ENCODE measurements at regions not wholly inside any gene's neighbourhood (a gene's known extent, or its start where the extent isn't known, plus 50 kb on each side); places are given as distances from the start of the nearest gene placed in this dataset.

GRCh38 chr17:69796078-69796477, 278.9 kb upstream of the KCNJ16 start (continued):
- no peak for TF ChIP-seq AFF1 (IDR thresholded peaks at IDR 0.05; ENCODE audit: low read depth in 1 of 2, partially characterized antibody in 2 of 2)
- no peak for TF ChIP-seq SETDB1 (IDR thresholded peaks at IDR 0.05; ENCODE audit: low read length)
- TF ChIP-seq PKNOX1 (IDR thresholded peaks at IDR 0.05): no peak
- TF ChIP-seq MITF (IDR thresholded peaks at IDR 0.05): no peak

GRCh38 chr17:69800870-69801269, 274.2 kb upstream of the KCNJ16 start:
- DNase-seq (ENCODE audit: extremely low read depth in 1 of 4, low spot score in 3 of 4) (no peak), ATAC-seq (no peak), FAIRE-seq (no peak)
- POLR2A ChIA-PET: no interaction called here
- H3K4me1 ChIP-seq (replicated peaks in 1 of 2; ENCODE audit: control insufficient read depth in 2 of 2, insufficient read depth in 2 of 2, low read length in 2 of 2): no peaks in the 10 kb centered on the region
- H3K36me3 ChIP-seq (ENCODE audit: control insufficient read depth, insufficient read depth, low read length): no peaks in the 10 kb centered on the region
- no peaks in the 10 kb centered on the region for H3K79me2 ChIP-seq (ENCODE audit: control insufficient read depth, insufficient read depth, low read length)
- H3K4me3 ChIP-seq: no peak overlapping the region
- BruUV-seq (replicated peaks): no TSS peak
- no peaks in the 10 kb centered on the region for H3K9me1 ChIP-seq (ENCODE audit: control insufficient read depth, insufficient read depth, low read length)
- H4K20me1 ChIP-seq (replicated peaks; ENCODE audit: control insufficient read depth, insufficient read depth, low read length): no peaks in the 10 kb centered on the region
- no peak overlapping the region for H3K9ac ChIP-seq (ENCODE audit: insufficient read depth in 1 of 2, low read depth in 2 of 2, low read length in 2 of 2)
- CTCF ChIA-PET (ENCODE audit: low intra/inter-chr PET ratio): no interaction called here
- H3K27ac ChIP-seq (ENCODE audit: extremely low read depth, low read depth, low read length): no peak overlapping the region
- H3K27me3 ChIP-seq (ENCODE audit: control insufficient read depth in 2 of 2, insufficient read depth in 2 of 2, low read length in 2 of 2): no peaks in the 10 kb centered on the region
- in situ Hi-C loops (cut with MboI): no loop called here
- intact Hi-C loops (cut with micrococcal nuclease): no loop called here
- no peak overlapping the region for H2AFZ ChIP-seq (ENCODE audit: low read depth, low read length)
- H3K9me3 ChIP-seq (replicated peaks; ENCODE audit: control insufficient read depth, insufficient read depth, low read depth, low read length): no peaks in the 10 kb centered on the region
- 7% methylated on average over 3 of the region's 3 CpGs for WGBS (ENCODE audit: insufficient coverage, low coverage, missing lambda C conversion rate)
- no peak overlapping the region for H3K4me2 ChIP-seq (ENCODE audit: insufficient read depth, low read length)
- TF ChIP-seq ZNF445 (CRISPR knock-in tag; IDR thresholded peaks at IDR 0.05; ENCODE audit: low read depth) (no peak), SREBF2 (CRISPR knock-in tag; IDR thresholded peaks at IDR 0.05) (no peak), SPI1 (IDR thresholded peaks at IDR 0.05; ENCODE audit: borderline replicate concordance, low read depth, low read length) (no peak), HLTF (IDR thresholded peaks at IDR 0.05) (no peak), RUNX1 (IDR thresholded peaks at IDR 0.05; ENCODE audit: low read depth) (no peak), MXI1 (IDR thresholded peaks at IDR 0.05; ENCODE audit: low read depth, low read length) (no peak), ZC3H4 (CRISPR knock-in tag; IDR thresholded peaks at IDR 0.05; ENCODE audit: borderline replicate concordance) (no peak), TEAD4 (IDR thresholded peaks at IDR 0.05; ENCODE audit: low read length) (no peak), TEAD4 (CRISPR knock-in tag; IDR thresholded peaks at IDR 0.05; ENCODE audit: borderline replicate concordance) (no peak), ZKSCAN8 (CRISPR knock-in tag; IDR thresholded peaks at IDR 0.05) (no peak), ATF6 (CRISPR knock-in tag; IDR thresholded peaks at IDR 0.05) (no peak)

Data from K562 (cell line).